ENCODE measurements at regions not wholly inside any gene's neighbourhood (a gene's known extent, or its start where the extent isn't known, plus 50 kb on each side); places are given as distances from the start of the nearest gene placed in this dataset.

GRCh38 chr1:84743896-84744295, 53.6 kb upstream of the SSX2IP start:
- H3K4me3 ChIP-seq (replicated peaks; ENCODE audit: insufficient read depth, low read length), result no peak overlapping the region
- H3K27ac ChIP-seq (replicated peaks), result no peak overlapping the region
- H3K27me3 ChIP-seq (ENCODE audit: insufficient read depth, poor library complexity, severe bottlenecking), result no peaks in the 10 kb centered on the region
- DNase-seq (ENCODE audit: low read depth in 1 of 2, low spot score in 1 of 2), result no peak
- TF ChIP-seq POLR2AphosphoS5 (IDR thresholded peaks at IDR 0.05; ENCODE audit: low read depth) (no peak), GABPA (IDR thresholded peaks at IDR 0.05; ENCODE audit: low read depth) (no peak), SPI1 (IDR thresholded peaks at IDR 0.05; ENCODE audit: borderline replicate concordance, low read depth) (no peak)
- TF ChIP-seq, protein P1, sequence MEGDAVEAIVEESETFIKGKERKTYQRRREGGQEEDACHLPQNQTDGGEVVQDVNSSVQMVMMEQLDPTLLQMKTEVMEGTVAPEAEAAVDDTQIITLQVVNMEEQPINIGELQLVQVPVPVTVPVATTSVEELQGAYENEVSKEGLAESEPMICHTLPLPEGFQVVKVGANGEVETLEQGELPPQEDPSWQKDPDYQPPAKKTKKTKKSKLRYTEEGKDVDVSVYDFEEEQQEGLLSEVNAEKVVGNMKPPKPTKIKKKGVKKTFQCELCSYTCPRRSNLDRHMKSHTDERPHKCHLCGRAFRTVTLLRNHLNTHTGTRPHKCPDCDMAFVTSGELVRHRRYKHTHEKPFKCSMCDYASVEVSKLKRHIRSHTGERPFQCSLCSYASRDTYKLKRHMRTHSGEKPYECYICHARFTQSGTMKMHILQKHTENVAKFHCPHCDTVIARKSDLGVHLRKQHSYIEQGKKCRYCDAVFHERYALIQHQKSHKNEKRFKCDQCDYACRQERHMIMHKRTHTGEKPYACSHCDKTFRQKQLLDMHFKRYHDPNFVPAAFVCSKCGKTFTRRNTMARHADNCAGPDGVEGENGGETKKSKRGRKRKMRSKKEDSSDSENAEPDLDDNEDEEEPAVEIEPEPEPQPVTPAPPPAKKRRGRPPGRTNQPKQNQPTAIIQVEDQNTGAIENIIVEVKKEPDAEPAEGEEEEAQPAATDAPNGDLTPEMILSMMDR (IDR thresholded peaks at IDR 0.05; ENCODE audit: insufficient read depth, low read length), result no peak
- TF ChIP-seq, protein P2, sequence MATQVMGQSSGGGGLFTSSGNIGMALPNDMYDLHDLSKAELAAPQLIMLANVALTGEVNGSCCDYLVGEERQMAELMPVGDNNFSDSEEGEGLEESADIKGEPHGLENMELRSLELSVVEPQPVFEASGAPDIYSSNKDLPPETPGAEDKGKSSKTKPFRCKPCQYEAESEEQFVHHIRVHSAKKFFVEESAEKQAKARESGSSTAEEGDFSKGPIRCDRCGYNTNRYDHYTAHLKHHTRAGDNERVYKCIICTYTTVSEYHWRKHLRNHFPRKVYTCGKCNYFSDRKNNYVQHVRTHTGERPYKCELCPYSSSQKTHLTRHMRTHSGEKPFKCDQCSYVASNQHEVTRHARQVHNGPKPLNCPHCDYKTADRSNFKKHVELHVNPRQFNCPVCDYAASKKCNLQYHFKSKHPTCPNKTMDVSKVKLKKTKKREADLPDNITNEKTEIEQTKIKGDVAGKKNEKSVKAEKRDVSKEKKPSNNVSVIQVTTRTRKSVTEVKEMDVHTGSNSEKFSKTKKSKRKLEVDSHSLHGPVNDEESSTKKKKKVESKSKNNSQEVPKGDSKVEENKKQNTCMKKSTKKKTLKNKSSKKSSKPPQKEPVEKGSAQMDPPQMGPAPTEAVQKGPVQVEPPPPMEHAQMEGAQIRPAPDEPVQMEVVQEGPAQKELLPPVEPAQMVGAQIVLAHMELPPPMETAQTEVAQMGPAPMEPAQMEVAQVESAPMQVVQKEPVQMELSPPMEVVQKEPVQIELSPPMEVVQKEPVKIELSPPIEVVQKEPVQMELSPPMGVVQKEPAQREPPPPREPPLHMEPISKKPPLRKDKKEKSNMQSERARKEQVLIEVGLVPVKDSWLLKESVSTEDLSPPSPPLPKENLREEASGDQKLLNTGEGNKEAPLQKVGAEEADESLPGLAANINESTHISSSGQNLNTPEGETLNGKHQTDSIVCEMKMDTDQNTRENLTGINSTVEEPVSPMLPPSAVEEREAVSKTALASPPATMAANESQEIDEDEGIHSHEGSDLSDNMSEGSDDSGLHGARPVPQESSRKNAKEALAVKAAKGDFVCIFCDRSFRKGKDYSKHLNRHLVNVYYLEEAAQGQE (IDR thresholded peaks at IDR 0.05; ENCODE audit: insufficient replicate concordance, low read depth), result no peak

DNA sequence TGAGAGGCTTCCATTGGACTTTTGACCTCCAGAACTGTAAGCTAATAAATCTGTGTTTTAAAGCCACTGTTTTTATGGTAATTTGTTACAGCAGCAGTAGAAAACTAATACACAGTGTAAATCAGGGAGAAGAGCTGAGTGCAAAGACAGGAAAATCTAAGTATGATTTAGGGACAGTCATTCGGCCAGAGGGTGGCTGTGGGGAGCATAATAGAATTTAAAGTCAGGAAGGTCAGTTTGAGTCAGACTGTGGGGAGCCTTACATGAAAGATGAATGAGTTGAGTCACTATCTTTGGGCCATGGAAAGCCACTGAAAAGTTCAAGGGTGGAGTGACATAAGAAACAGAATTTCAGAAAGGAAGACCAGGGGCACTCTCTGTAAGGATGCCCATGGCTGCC, 52.4 kb upstream of the SSX2IP start:
- DNase-seq (ENCODE audit: low read depth in 1 of 2, low spot score in 1 of 2), result no peak
- no peak overlapping the region for H3K4me3 ChIP-seq (replicated peaks; ENCODE audit: insufficient read depth, low read length)
- H3K27ac ChIP-seq (replicated peaks), result no peak overlapping the region
- no peaks in the 10 kb centered on the region for H3K27me3 ChIP-seq (ENCODE audit: insufficient read depth, poor library complexity, severe bottlenecking)
- TF ChIP-seq GABPA (IDR thresholded peaks at IDR 0.05; ENCODE audit: low read depth), result no peak
- TF ChIP-seq, protein P2 (IDR thresholded peaks at IDR 0.05; ENCODE audit: insufficient replicate concordance, low read depth), result no peak
- TF ChIP-seq, protein P1 (IDR thresholded peaks at IDR 0.05; ENCODE audit: insufficient read depth, low read length), result no peak

DNA sequence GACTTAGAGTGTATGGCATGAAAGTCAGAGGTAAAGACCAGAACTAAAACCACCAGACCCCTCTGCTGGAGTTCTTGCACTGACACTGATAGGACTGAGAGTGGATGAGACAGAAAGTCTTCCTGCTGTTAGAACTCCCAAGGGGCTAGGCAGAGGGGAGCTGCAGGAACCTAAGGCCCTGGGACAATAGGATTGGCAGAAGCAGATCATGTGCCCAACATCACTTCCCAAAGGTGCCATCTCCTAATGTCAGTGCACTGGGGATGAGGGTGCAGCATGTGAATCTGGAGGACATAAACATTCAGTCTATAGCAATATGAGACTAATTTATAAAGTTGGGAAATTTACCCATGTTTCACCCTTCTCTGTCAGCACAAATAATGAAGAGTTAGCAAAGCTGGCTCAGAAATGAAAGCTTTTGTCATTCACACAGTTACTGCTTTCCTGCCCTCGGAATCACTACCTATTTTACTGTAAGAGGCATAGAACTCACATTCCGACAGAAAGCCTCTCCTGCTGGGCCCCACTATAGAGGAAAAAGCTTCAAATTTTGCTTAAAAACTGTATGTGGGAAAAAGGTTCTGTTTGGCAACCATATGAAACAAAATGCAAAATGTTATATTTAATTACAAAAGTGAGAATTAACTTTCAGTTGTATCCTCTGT, 49.9 kb upstream of the SSX2IP start:
- Histone ChIP-seq H3K4me3 (replicated peaks; ENCODE audit: insufficient read depth, low read length) (no peak overlapping the region), H3K27me3 (ENCODE audit: insufficient read depth, poor library complexity, severe bottlenecking) (no peaks in the 10 kb centered on the region), H3K27ac (replicated peaks) (no peak overlapping the region)
- TF ChIP-seq, protein P2 (IDR thresholded peaks at IDR 0.05; ENCODE audit: insufficient replicate concordance, low read depth), result no peak
- TF ChIP-seq, protein P1 (IDR thresholded peaks at IDR 0.05; ENCODE audit: insufficient read depth, low read length), result no peak
- TF ChIP-seq SPI1 (IDR thresholded peaks at IDR 0.05; ENCODE audit: borderline replicate concordance, low read depth), result no peak
- TF ChIP-seq GABPA (IDR thresholded peaks at IDR 0.05; ENCODE audit: low read depth), result no peak
- no peak for TF ChIP-seq POLR2AphosphoS5 (IDR thresholded peaks at IDR 0.05; ENCODE audit: low read depth)
- no peak for DNase-seq (ENCODE audit: low read depth in 1 of 2, low spot score in 1 of 2)

Data from HL-60 (cell line).